Loucy (cell line): ENCODE measurements at regions not wholly inside any gene's neighbourhood (a gene's known extent, or its start where the extent isn't known, plus 50 kb on each side); places are given as distances from the start of the nearest gene placed in this dataset.

Experiments used
- H2AFZ ChIP-seq: fragments of 200-600 bp; sonication (generic); 2 replicates; pipeline ENCODE4 v1.6.0; 2016; ENCODE audit warnings: antibody characterized with exemption, mild to moderate bottlenecking, low read length, moderate library complexity
- H3F3A ChIP-seq: fragments of 200-600 bp; 2 replicates; pipeline ENCODE4 v1.6.0; 2016; ENCODE audit warnings: antibody characterized with exemption, low read depth, mild to moderate bottlenecking
- H3K27me3 ChIP-seq: fragments of 200-600 bp; sonication (generic); 2 replicates; pipeline ENCODE4 v1.6.1; 2014; ENCODE audit warnings: low read length, mild to moderate bottlenecking; ENCODE audit not compliant: insufficient read depth, poor library complexity, severe bottlenecking
- H3K36me3 ChIP-seq: fragments of 200-600 bp; sonication (generic); 2 replicates; pipeline ENCODE4 v1.6.1; 2016; ENCODE audit warnings: low read length; ENCODE audit not compliant: insufficient read depth
- H3K4me1 ChIP-seq: fragments of 200-600 bp; sonication (generic); 2 replicates; pipeline ENCODE4 v1.5.1; 2014; ENCODE audit warnings: low read length, mild to moderate bottlenecking; ENCODE audit not compliant: insufficient read depth, poor library complexity, severe bottlenecking
- H3K4me2 ChIP-seq: fragments of 200-600 bp; sonication (generic); 2 replicates; pipeline ENCODE4 v1.6.0; 2014; ENCODE audit warnings: antibody characterized with exemption, low read length, low read depth, mild to moderate bottlenecking; ENCODE audit not compliant: poor library complexity, severe bottlenecking
- H3K4me3 ChIP-seq: fragments of 200-600 bp; sonication (generic); 2 replicates; pipeline ENCODE4 v1.5.1; 2014; ENCODE audit warnings: low read length, mild to moderate bottlenecking, mixed read lengths; ENCODE audit not compliant: poor library complexity, severe bottlenecking
- H3K79me2 ChIP-seq: fragments of 200-600 bp; sonication (generic); 2 replicates; pipeline ENCODE4 v1.6.1; 2014; ENCODE audit warnings: low read length; ENCODE audit not compliant: insufficient read depth
- H3K9ac ChIP-seq: fragments of 200-600 bp; sonication (generic); 2 replicates; pipeline ENCODE4 v1.6.0; 2014; ENCODE audit warnings: mild to moderate bottlenecking, low read depth, low read length, moderate library complexity; ENCODE audit not compliant: poor library complexity, severe bottlenecking
- H3K9me2 ChIP-seq: fragments of 200-600 bp; sonication (generic); replicated peaks from 2 replicates; pipeline ENCODE4 v1.6.1; 2016; ENCODE audit warnings: low read depth, low read length, mixed read lengths
- H3K9me3 ChIP-seq: fragments of 200-600 bp; sonication (generic); 2 replicates; pipeline ENCODE4 v1.6.1; 2014; ENCODE audit warnings: mild to moderate bottlenecking, antibody characterized with exemption, low read length, low read depth; ENCODE audit not compliant: insufficient read depth
- H4K20me1 ChIP-seq: fragments of 200-600 bp; sonication (generic); 2 replicates; pipeline ENCODE4 v1.6.0; 2014; ENCODE audit warnings: antibody characterized with exemption, low read length, mild to moderate bottlenecking; ENCODE audit not compliant: insufficient read depth, poor library complexity, severe bottlenecking
- CTCF ChIP-seq: fragments of 200-600 bp; sonication (generic); conservative IDR thresholded peaks from 2 replicates; pipeline ENCODE4 v1.5.1; 2014; ENCODE audit warnings: mild to moderate bottlenecking, antibody characterized with exemption, low read length
- EZH2phosphoT487 ChIP-seq: fragments of 200-600 bp; IDR thresholded peaks from 2 replicates; pipeline ENCODE4 v1.6.1; 2018; ENCODE audit warnings: antibody characterized with exemption, mild to moderate bottlenecking, moderate library complexity, borderline replicate concordance

GRCh38 chr4:71277353-71277752 is 61.5 kb upstream of the SLC4A4 start:
- Histone ChIP-seq H3K4me1 (peaks cover 18% of the 10 kb centered on the region), H3K9me3 (no peaks in the 10 kb centered on the region), H3K27me3 (no peaks in the 10 kb centered on the region), H3K79me2 (peaks cover 10% of the 10 kb centered on the region; the same call in 1 of the 2 replicates), H3K4me2 (no peak overlapping the region), H3F3A (no peaks in the 10 kb centered on the region; the same call in 1 of the 2 replicates), H3K9me2 (no peaks in the 10 kb centered on the region), H4K20me1 (peaks cover 12% of the 10 kb centered on the region), H3K4me3 (no peak overlapping the region), H2AFZ (no peak overlapping the region), H3K36me3 (no peaks in the 10 kb centered on the region), H3K9ac (no peak overlapping the region)
- TF ChIP-seq CTCF (no peak), EZH2phosphoT487 (no peak)

GRCh38 chr4:71283642-71284257 is 55.1 kb upstream of the SLC4A4 start:
- no peaks in the 10 kb centered on the region for H3K9me3 ChIP-seq
- TF ChIP-seq CTCF (no peak), EZH2phosphoT487 (no peak)
- H3K36me3 ChIP-seq = no peaks in the 10 kb centered on the region
- no peaks in the 10 kb centered on the region for H4K20me1 ChIP-seq
- no peaks in the 10 kb centered on the region for H3K4me1 ChIP-seq
- no peaks in the 10 kb centered on the region for H3K27me3 ChIP-seq
- no peak overlapping the region for H3K4me3 ChIP-seq
- H3K79me2 ChIP-seq = peaks cover 15% of the 10 kb centered on the region; the same call in 1 of the 2 replicates
- H2AFZ ChIP-seq = no peak overlapping the region
- H3K4me2 ChIP-seq = no peak overlapping the region
- no peak overlapping the region for H3K9ac ChIP-seq
- H3K9me2 ChIP-seq = no peaks in the 10 kb centered on the region
- no peaks in the 10 kb centered on the region for H3F3A ChIP-seq

- TF ChIP-seq EZH2phosphoT487 (no peak), CTCF (no peak)
These were observed 51.5 kb upstream of the SLC4A4 start for GRCh38 chr4:71287305-71287704.

More at GRCh38 chr4:71287305-71287704, 51.5 kb upstream of the SLC4A4 start:
- Histone ChIP-seq H3K9me3 (no peaks in the 10 kb centered on the region), H3K27me3 (no peaks in the 10 kb centered on the region), H3K79me2 (peaks cover 12% of the 10 kb centered on the region; the same call in 1 of the 2 replicates), H3K4me2 (no peak overlapping the region), H3K36me3 (no peaks in the 10 kb centered on the region), H3F3A (no peaks in the 10 kb centered on the region), H4K20me1 (no peaks in the 10 kb centered on the region), H3K9ac (no peak overlapping the region), H3K9me2 (no peaks in the 10 kb centered on the region), H2AFZ (no peak overlapping the region), H3K4me1 (no peaks in the 10 kb centered on the region), H3K4me3 (no peak overlapping the region)
